ENCODE measurements at regions not wholly inside any gene's neighbourhood (a gene's known extent, or its start where the extent isn't known, plus 50 kb on each side); places are given as distances from the start of the nearest gene placed in this dataset.

DNA sequence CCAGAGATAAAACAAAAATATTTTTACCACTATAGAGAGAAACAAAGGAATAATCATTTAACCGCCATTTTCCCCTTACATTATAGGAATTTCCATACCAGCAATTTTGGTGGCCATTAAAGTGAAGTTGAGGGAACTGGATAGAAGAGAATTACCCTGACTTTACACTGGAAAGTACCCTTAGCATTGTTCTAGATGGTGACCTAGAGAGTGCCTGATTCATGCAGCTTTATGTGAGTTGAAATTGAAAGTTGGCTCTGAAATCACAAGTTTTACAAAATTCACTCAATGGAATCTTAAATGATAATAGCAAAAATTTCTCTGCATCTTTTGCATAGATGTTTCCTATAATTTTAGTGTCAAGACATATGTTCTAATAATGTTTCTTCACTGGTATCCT lies 55.7 kb upstream of the PREP start:
- no peak for TF ChIP-seq CTCF (IDR thresholded peaks at IDR 0.05; ENCODE audit: low read depth, low read length, missing input control)
- TF ChIP-seq ZBTB33 (IDR thresholded peaks at IDR 0.05), result no peak
- TF ChIP-seq RAD21 (IDR thresholded peaks at IDR 0.05), result no peak
- TF ChIP-seq TAF1 (conservative IDR thresholded peaks at IDR 0.05), result no peak
- no peak for TF ChIP-seq HNF4G (IDR thresholded peaks at IDR 0.05)
- no peak for TF ChIP-seq MAX (IDR thresholded peaks at IDR 0.05)
- no peak for TF ChIP-seq EGR1 (IDR thresholded peaks at IDR 0.05; ENCODE audit: low read depth in 2 of 2)
